Mesenchymal stem cell (in vitro differentiated cells and primary cell): ENCODE measurements at regions not wholly inside any gene's neighbourhood (a gene's known extent, or its start where the extent isn't known, plus 50 kb on each side); places are given as distances from the start of the nearest gene placed in this dataset.
A peak's percentile ranks its signal among the peaks of the same experiment; 100 is the strongest.

Source experiments
- DNase-seq: peaks from one replicate; pipeline ENCODE4 v3.0.0-alpha.2; 2013
- H2AFZ ChIP-seq: one replicate; pipeline ENCODE4 v1.6.1; 2013; ENCODE audit warnings: low read depth, mild to moderate bottlenecking, control low read depth, inconsistent platforms, low read length, moderate library complexity
- H2AK5ac ChIP-seq: 2 replicates; pipeline ENCODE4 v1.6.1; 2013; ENCODE audit warnings: low read length, moderate library complexity, mild to moderate bottlenecking, inconsistent platforms; ENCODE audit not compliant: severe bottlenecking
- H2BK120ac ChIP-seq: one replicate; pipeline ENCODE4 v1.6.1; 2013; ENCODE audit warnings: low read depth, mild to moderate bottlenecking, inconsistent platforms, low read length, moderate library complexity
- H2BK12ac ChIP-seq, 2 experiments: one replicate each; pipeline ENCODE4 v1.6.1; 2013; ENCODE audit warnings: inconsistent platforms in 2 of 2, low read length in 2 of 2, mild to moderate bottlenecking in 2 of 2, moderate library complexity in 2 of 2, control low read depth in 1 of 2
- H2BK15ac ChIP-seq: one replicate; pipeline ENCODE4 v1.6.1; 2013; ENCODE audit warnings: mild to moderate bottlenecking, low read depth, inconsistent platforms; ENCODE audit not compliant: poor library complexity, severe bottlenecking
- H2BK5ac ChIP-seq: 2 replicates; pipeline ENCODE4 v1.6.1; 2013; ENCODE audit warnings: low read depth, mild to moderate bottlenecking, low read length, control low read depth, inconsistent platforms; ENCODE audit not compliant: poor library complexity, severe bottlenecking
- H3K14ac ChIP-seq, 2 experiments: one replicate each; pipeline ENCODE4 v1.6.1; 2013; ENCODE audit warnings: inconsistent platforms in 2 of 2, low read length in 2 of 2, control low read depth in 1 of 2, mild to moderate bottlenecking in 1 of 2, moderate library complexity in 1 of 2
- H3K18ac ChIP-seq, 2 experiments: one replicate each; pipeline ENCODE4 v1.6.1; 2013; ENCODE audit warnings: inconsistent platforms in 2 of 2, low read length in 2 of 2, control low read depth in 1 of 2, low read depth in 1 of 2, mild to moderate bottlenecking in 1 of 2
- H3K23ac ChIP-seq, 2 experiments: one replicate each; pipeline ENCODE4 v1.6.1; 2013; ENCODE audit warnings: inconsistent platforms in 2 of 2, low read length in 2 of 2, mild to moderate bottlenecking in 2 of 2, moderate library complexity in 2 of 2, control low read depth in 1 of 2
- H3K27ac ChIP-seq: 2 replicates; pipeline ENCODE4 v1.5.1; 2013; ENCODE audit warnings: mild to moderate bottlenecking, moderate library complexity, low read length, control low read depth, inconsistent platforms; ENCODE audit not compliant: poor library complexity, severe bottlenecking
- H3K27me3 ChIP-seq, 2 experiments: 2 replicates each; pipeline versions ENCODE4 v1.6.1 to v1.7.0; 2013; ENCODE audit warnings: low read length in 2 of 2, mild to moderate bottlenecking in 2 of 2, moderate library complexity in 2 of 2, control low read depth in 1 of 2, inconsistent platforms in 1 of 2; ENCODE audit not compliant: control insufficient read depth in 1 of 2, insufficient read depth in 1 of 2
- H3K36me3 ChIP-seq, 2 experiments: 2 replicates each; pipeline versions ENCODE4 v1.6.1 to v1.7.0; 2013; ENCODE audit warnings: low read length in 2 of 2, control low read depth in 1 of 2, inconsistent platforms in 1 of 2, low read depth in 1 of 2, mild to moderate bottlenecking in 1 of 2; ENCODE audit not compliant: insufficient read depth in 2 of 2, control insufficient read depth in 1 of 2
- H3K4ac ChIP-seq, 2 experiments: one replicate each; pipeline ENCODE4 v1.6.1; 2013; ENCODE audit warnings: inconsistent platforms in 2 of 2, low read length in 2 of 2, mild to moderate bottlenecking in 2 of 2, moderate library complexity in 2 of 2, control low read depth in 1 of 2, low read depth in 1 of 2
- H3K4me1 ChIP-seq: 2 replicates; pipeline ENCODE4 v1.6.1; 2013; ENCODE audit warnings: low read depth, low read length, control low read depth; ENCODE audit not compliant: control insufficient read depth, insufficient read depth
- H3K4me2 ChIP-seq: 2 replicates; pipeline ENCODE4 v1.6.1; 2013; ENCODE audit warnings: low read length, mild to moderate bottlenecking, inconsistent platforms; ENCODE audit not compliant: poor library complexity, severe bottlenecking
- H3K4me3 ChIP-seq, 2 experiments: 2 replicates each; pipeline versions ENCODE4 v1.5.1 to v1.7.0; 2013; ENCODE audit warnings: low read length in 2 of 2, mild to moderate bottlenecking in 2 of 2, control low read depth in 1 of 2, low read depth in 1 of 2; ENCODE audit not compliant: insufficient read depth in 1 of 2
- H3K79me1 ChIP-seq: replicated peaks from 2 replicates; pipeline ENCODE4 v1.6.1; 2013; ENCODE audit warnings: mild to moderate bottlenecking, control low read depth, low read length, inconsistent platforms; ENCODE audit not compliant: poor library complexity, severe bottlenecking
- H3K9ac ChIP-seq: 2 replicates; pipeline ENCODE4 v1.7.0; 2013; ENCODE audit warnings: mild to moderate bottlenecking, low read length, moderate library complexity
- H3K9me3 ChIP-seq: 2 replicates; pipeline ENCODE4 v1.7.0; 2013; ENCODE audit warnings: mild to moderate bottlenecking, low read length; ENCODE audit not compliant: control insufficient read depth
- H4K8ac ChIP-seq: one replicate; pipeline ENCODE4 v1.6.1; 2013; ENCODE audit warnings: inconsistent platforms, mild to moderate bottlenecking, low read length, moderate library complexity
- H4K91ac ChIP-seq: one replicate; pipeline ENCODE4 v1.6.1; 2013; ENCODE audit warnings: mild to moderate bottlenecking, low read length, inconsistent platforms
- WGBS: methylation state at CpG from one replicate; pipeline ENCODE4 v1.1.7; 2013; ENCODE audit warnings: mixed read lengths; 5-methylcytosine and 5-hydroxymethylcytosine counted together

DNA sequence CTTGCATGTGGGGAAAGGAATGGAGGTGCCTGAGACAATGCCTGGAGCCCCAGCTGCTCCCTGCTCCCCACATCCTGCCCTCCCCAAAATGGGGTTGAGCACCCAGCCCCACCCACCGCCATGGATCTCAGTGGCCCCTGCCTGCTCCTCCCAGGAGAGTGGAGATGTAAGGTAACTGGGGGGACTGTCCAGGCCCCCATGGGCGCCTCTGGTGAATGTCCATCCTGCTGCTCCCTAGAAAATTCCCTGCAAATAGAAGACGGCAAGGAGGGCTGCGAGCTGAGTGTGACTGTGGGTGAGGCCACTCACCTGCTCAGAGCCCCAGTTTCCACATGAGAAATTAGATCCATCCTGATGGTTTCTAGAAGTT is 101.6 kb downstream of the RAMP3 start:
- H3K9me3 ChIP-seq: no peaks in the 10 kb centered on the region
- H3K23ac ChIP-seq: no peak overlapping the region
- H3K4ac ChIP-seq: no peak overlapping the region
- no peak overlapping the region for H2BK5ac ChIP-seq
- H2BK120ac ChIP-seq: no peak overlapping the region
- no peak overlapping the region for H3K4me3 ChIP-seq
- H3K14ac ChIP-seq: no peak overlapping the region
- no peaks in the 10 kb centered on the region for H3K79me1 ChIP-seq
- DNase-seq: no peak
- H4K91ac ChIP-seq: no peak overlapping the region
- no peaks in the 10 kb centered on the region for H3K36me3 ChIP-seq
- H2AFZ ChIP-seq: no peak overlapping the region
- peaks cover 23 to 52% of the 10 kb centered on the region in 2 experiments for H3K27me3 ChIP-seq
- peaks cover 3% of the 10 kb centered on the region for H3K4me1 ChIP-seq
- H3K18ac ChIP-seq: no peak overlapping the region
- no peak overlapping the region for H2BK15ac ChIP-seq
- WGBS: 77% methylated on average over 4 of the region's 4 CpGs
- no peak overlapping the region for H3K4me2 ChIP-seq
- H4K8ac ChIP-seq: no peak overlapping the region
- no peak overlapping the region for H2AK5ac ChIP-seq
- no peak overlapping the region for H3K9ac ChIP-seq
- H3K27ac ChIP-seq: no peak overlapping the region
- H2BK12ac ChIP-seq: no peak overlapping the region

GRCh38 chr7:45259966-45260646 is 102.5 kb downstream of the RAMP3 start:
- H3K9ac ChIP-seq: no peak overlapping the region
- H3K9me3 ChIP-seq: no peaks in the 10 kb centered on the region
- no peak overlapping the region for H4K8ac ChIP-seq
- H4K91ac ChIP-seq: no peak overlapping the region
- peaks cover 3% of the 10 kb centered on the region for H3K4me1 ChIP-seq
- H3K36me3 ChIP-seq: no peaks in the 10 kb centered on the region
- no peak overlapping the region for H3K23ac ChIP-seq
- no peak overlapping the region for H2AFZ ChIP-seq
- H3K18ac ChIP-seq: no peak overlapping the region
- H2BK12ac ChIP-seq: no peak overlapping the region
- no peak overlapping the region for H3K27ac ChIP-seq
- H3K27me3 ChIP-seq: peaks cover 23 to 46% of the 10 kb centered on the region in 2 experiments
- peak overlapping the region in 1 of 2 experiments; percentile 18 for H3K14ac ChIP-seq
- no peak overlapping the region for H3K4me3 ChIP-seq
- no peak overlapping the region for H2BK15ac ChIP-seq
- DNase-seq: peak; percentile 23
- H3K79me1 ChIP-seq: no peaks in the 10 kb centered on the region
- WGBS: 14% methylated on average over 26 of the region's 30 CpGs
- H3K4ac ChIP-seq: no peak overlapping the region
- no peak overlapping the region for H2BK5ac ChIP-seq
- H2BK120ac ChIP-seq: no peak overlapping the region
- no peak overlapping the region for H2AK5ac ChIP-seq
- no peak overlapping the region for H3K4me2 ChIP-seq

DNA sequence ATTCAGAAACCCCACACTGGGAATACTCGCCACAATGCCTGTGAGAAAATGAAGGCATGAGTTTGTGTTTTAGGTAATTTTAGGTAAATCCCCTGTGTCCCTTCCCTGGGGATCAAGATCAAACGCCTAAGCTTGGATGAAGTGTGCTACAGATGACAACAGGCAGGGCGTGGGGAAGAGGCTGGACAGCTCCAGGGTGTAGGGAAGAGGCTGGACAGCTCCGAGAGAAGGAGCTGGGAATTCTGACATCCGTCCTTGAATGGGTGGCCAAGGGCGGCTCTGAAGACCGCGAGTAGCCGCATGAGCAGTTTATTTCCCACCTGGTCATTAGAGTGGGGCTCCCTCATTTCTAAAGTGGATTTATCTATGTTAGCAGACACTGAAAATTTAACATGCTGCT is 109.7 kb downstream of the RAMP3 start:
- Histone ChIP-seq H3K18ac (no peak overlapping the region), H2BK5ac (no peak overlapping the region), H3K4me2 (no peak overlapping the region), H3K4me3 (no peak overlapping the region), H3K9me3 (no peaks in the 10 kb centered on the region), H3K36me3 (no peaks in the 10 kb centered on the region), H2BK15ac (no peak overlapping the region), H4K91ac (no peak overlapping the region), H3K14ac (no peak overlapping the region), H3K23ac (no peak overlapping the region), H4K8ac (no peak overlapping the region), H3K4me1 (no peaks in the 10 kb centered on the region), H3K79me1 (no peaks in the 10 kb centered on the region), H2AK5ac (no peak overlapping the region), H3K27me3 (peaks cover 9 to 51% of the 10 kb centered on the region in 2 experiments), H2BK12ac (no peak overlapping the region), H3K27ac (no peak overlapping the region), H2BK120ac (no peak overlapping the region), H3K4ac (no peak overlapping the region), H2AFZ (no peak overlapping the region), H3K9ac (no peak overlapping the region)
- no peak for DNase-seq
- WGBS: 49% methylated on average over 6 of the region's 9 CpGs

DNA sequence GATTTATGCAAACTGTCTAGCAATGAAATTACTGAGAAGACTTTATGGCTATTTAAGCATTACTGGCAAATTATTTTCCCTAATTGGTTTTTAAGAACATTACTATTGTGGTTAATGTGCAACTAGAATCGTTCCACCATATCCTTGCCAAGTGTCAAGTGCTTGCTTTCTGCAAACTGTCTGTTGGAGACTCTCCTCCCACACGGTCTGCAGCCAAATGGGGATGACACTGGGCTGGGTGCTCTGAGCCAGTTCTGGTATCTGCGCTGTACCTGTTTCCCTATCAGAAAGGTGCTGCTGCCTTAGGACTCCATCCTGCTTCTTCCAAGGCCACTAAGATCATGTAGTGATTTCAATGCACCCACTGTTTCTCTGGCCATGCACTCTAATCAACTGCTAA is 110.4 kb downstream of the RAMP3 start:
- Histone ChIP-seq H3K36me3 (no peaks in the 10 kb centered on the region), H2BK120ac (no peak overlapping the region), H3K9me3 (no peaks in the 10 kb centered on the region), H3K27me3 (peaks cover 9 to 51% of the 10 kb centered on the region in 2 experiments), H3K4me2 (no peak overlapping the region), H2BK5ac (no peak overlapping the region), H4K8ac (no peak overlapping the region), H3K14ac (no peak overlapping the region), H4K91ac (no peak overlapping the region), H3K4ac (no peak overlapping the region), H3K23ac (no peak overlapping the region), H3K18ac (no peak overlapping the region), H3K27ac (no peak overlapping the region), H2AFZ (no peak overlapping the region), H3K79me1 (no peaks in the 10 kb centered on the region), H2AK5ac (no peak overlapping the region), H2BK15ac (no peak overlapping the region), H3K9ac (no peak overlapping the region), H3K4me3 (no peak overlapping the region), H3K4me1 (no peaks in the 10 kb centered on the region), H2BK12ac (no peak overlapping the region)
- 54% methylated on average over 3 of the region's 3 CpGs for WGBS
- DNase-seq: no peak
